ENCODE measurements at regions not wholly inside any gene's neighbourhood (a gene's known extent, or its start where the extent isn't known, plus 50 kb on each side); places are given as distances from the start of the nearest gene placed in this dataset.
"Not testable (repeated sequence)": the region's sequence is repeated elsewhere in the genome, so short reads cannot be mapped to it uniquely, and the experiment has no call there.

DNA sequence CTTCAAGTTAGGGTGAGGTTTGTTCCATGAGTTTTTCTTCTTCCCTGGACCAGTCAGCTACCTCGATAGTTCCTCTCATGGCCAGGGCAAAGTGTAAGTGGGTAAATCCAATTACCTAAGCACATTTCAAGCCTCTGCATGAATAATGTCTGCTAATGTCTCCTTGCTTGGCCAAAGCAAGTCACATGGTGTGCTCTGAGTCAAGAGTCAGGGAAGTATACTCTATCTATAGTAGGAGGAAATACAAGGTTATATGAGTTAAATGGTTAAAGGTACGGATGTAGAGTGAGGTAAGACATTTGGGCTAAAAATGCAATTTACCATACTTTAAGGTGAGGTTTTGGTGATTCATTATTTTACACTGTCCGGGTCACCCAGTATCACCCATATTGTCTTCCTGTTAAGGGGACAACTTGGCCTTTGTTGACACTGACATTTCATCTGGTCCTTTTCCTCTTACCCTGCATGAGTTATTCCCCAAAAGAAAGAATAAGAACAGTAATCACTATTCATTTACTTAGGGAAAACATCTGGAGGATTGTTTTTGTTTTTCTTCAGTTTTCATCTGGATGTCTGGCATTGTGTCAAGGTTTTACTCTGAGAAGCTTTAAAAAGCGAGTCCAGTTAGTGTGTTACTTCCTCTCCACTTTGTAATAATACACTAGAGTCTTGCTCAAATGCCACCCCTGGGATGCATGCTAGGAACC is 405.5 kb downstream of the RND3 start:
- DNase-seq, result no peak
- intact Hi-C loops (cut with DNase I), result no loop called here

DNA sequence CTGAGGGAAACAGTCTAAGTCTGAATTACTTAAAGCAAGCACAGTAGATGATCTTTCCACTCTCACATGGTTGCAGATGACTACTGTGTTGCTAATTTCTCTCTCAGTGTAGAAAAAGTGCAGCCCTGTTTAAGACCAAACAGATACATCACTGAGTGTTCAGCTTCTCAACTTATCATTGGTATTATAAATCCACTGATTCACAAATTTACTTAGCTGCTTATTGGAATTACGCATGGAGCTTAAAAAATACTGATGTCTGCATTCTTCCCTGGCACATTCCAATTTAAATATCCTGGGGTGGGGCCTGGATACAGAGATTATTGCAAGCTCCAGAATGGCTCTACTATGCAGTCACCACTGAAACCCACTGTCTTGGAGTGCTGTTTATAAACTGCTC is 411.2 kb downstream of the RND3 start:
- DNase-seq, result no peak
- intact Hi-C loops (cut with DNase I), result no loop called here

DNA sequence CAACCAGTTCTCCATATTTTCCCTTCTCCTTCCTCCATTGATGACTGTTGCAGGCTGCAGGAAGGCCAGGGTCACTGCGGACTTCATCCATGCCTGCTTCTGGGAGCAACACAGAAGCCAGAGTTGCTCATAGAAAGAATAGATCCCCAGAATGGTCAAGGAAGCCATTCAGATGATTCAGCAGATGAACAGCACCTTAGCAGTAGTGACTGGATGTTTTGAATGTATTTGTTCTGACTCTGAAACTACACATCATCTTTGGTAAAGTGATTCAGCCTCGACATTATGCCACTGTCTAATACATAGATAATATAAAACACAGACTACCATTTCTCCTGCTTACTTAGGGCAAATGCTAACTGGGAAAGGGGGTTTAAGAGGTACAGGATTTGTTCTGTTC is 411.6 kb downstream of the RND3 start:
- DNase-seq, result no peak
- intact Hi-C loops (cut with DNase I), result no loop called here

DNA sequence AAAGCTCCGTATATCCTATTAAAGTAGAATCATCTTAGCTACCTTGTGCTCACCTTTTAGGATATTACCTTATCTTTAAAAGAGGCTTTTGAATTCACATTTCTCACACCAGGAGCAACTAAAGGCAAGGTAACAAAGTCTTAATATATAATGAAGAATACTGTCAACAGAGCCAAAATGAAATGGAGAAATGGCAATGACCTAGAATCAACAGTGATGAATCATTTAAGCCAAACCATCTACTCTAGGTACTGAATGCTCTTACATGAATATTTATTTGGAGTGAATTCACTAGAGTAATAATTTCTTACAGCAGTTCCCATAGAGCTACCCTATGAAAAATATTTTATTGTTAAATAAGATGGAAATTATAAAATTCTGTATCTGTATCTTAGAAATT is 421.0 kb downstream of the RND3 start:
- DNase-seq, result no peak
- intact Hi-C loops (cut with DNase I), result no loop called here

DNA sequence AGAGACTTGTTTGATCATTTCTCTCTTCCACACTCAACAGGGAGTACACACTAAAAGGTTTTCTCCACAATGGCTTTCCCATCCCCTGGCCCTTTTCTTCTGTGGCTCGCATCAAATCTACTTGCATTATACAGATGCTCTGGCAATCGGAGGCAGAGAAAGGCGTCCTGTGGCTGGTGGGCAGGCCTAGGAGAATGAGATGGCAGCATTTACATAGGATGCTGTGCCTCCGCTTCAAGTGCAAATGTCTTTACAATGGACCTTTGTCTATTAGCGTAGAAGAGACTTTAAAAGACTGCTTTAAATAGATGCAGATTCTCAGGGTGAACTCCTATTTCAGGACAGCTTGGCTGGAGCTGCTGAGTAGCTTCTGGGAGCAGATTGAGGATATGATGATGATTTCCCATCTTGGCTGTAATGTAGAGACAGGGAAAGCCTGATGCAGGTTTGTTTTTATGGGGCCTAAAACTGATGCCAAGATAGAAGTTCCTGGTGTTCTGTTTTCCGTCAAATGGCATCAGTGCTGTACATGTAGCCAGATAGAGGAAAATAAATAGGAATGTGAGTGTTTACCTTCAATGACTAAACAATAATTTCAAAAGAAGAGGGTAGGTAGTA is 423.4 kb downstream of the RND3 start:
- no peak for DNase-seq
- intact Hi-C loops (cut with DNase I), result no loop called here

DNA sequence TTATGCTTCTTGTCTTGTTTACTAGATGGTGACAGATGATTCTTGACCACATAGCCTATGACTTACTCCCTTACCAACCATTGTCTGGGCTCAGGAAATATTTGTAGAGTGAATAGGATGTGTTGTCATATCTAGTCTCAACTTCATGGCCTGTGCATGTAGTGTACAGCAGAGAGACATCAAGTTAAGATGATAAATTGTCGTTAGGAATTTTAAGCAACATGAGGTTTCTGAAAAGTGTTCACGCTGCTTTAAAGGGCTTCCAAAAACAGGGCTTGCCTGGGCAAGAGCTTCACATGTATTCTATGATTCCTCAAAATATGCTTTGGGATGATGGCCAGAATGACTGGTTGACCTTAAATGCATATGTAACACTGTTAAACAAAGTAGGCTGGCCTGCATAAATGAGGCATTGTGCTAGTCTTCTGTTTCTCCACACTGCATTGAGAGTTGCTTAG is 424.0 kb downstream of the RND3 start:
- DNase-seq, result no peak
- intact Hi-C loops (cut with DNase I), result no loop called here

DNA sequence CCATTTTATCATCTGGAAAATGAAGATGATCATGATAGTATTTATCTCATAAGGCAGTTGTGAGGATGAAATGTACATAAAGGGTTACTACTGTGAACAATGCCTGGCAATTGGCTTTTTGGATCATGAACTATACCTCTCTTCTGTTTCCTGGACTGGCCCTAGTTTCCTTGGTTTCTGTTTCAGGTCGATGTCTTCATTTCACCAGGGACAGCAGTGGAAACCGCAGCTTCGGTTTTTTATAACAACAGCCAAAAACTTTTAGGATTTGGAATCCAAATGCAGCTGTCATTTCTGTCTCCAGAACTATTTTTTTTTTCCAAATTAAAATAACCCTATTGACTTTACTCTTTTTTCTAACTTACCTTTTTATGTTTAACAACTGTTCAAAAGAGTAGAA is 425.1 kb downstream of the RND3 start:
- no peak for DNase-seq
- intact Hi-C loops (cut with DNase I), result no loop called here

DNA sequence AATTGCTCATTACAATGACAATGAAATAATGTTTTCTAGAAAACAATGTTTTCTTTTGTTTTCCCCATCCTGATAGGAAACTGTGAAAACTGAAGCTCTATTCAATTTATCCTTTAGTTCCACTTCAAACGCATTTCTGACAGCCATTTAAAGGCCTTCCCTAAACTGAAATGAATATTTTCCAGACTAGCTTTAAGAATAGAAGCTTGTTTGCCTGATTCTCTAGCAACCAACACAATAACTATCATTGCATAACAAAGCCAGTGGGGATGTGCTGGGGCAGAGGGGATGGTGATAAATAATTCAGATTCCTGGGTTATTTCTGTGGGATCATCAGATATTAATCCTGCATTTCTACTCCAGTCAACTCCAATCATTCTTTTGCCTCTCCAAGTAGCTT is 427.1 kb downstream of the RND3 start:
- DNase-seq, result no peak
- intact Hi-C loops (cut with DNase I), result no loop called here

DNA sequence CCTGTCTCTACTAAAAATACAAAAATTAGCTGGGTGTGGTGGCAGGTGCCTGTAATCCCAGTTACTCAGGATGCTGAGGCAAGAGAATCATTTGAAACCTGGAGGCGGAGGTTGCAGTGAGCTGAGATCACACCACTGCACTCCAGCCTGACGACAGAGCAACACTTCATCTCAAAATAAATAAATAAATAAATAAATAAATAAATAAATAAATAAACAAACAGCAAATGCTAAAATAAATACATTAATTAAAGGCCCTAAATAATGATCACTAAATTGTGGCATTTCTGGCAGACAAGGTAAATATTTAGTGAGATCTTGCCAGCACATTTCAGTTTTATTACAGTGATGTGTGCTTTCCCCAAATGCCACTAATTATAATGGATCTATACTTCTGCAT is 427.8 kb downstream of the RND3 start:
- intact Hi-C loops (cut with DNase I); DNase-seq: not testable (repeated sequence)

DNA sequence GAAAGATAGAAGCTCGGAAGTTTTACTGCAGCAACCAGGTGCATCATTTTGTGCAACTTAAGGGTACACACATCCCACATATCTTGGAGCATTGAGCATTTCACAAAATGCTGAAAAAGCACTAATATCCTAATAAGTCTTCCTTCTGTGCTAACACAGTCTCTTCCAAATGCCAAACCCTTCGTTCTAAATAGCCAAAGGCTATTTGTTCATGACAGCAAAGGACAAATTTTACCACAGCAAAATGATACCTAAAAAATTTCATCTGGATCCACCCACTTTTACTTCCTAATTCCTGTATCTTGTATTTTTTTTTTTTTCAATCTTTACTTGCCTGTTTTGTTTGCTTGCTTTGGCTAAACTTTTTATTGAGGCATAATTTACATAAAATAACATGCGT is 435.0 kb downstream of the RND3 start:
- no peak for DNase-seq
- intact Hi-C loops (cut with DNase I), result no loop called here

DNA sequence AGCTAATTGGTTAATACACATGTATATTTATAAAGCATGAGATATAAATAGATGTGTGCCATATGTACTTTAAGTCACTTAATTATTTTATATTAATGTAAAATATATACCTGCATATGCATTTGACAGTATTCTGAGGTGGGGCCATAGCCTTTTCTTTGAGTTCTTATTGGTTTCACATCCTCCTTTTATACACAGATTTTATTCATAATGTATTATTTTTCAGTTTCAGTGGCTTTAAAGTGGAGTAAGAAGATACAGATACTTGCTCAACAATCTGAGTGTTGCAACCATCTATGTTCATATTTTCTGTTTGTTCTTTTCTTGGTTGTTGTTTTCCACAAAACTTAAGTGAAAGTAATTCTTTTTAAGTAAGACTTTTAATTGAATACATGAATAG is 436.5 kb downstream of the RND3 start:
- intact Hi-C loops (cut with DNase I), result no loop called here
- no peak for DNase-seq

DNA sequence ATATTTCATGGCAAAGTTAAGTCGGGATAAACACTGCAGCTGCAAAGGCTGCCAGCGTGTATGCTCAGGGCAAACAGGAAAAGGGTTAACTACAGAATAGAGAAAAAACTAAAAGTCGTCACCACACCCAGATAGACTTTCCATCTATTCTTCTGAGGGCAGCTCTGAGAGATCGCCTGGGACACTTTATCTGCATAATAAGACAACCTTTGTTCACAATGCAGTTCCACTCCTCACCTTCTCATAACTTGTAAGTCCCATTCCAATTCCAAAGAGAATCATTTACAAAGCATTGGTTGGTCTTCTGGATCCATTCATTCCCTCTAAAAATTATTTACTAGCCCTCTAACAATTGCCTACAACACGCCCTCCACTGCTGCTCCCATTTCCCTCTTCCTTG is 437.4 kb downstream of the RND3 start:
- DNase-seq, result no peak
- intact Hi-C loops (cut with DNase I), result no loop called here

DNA sequence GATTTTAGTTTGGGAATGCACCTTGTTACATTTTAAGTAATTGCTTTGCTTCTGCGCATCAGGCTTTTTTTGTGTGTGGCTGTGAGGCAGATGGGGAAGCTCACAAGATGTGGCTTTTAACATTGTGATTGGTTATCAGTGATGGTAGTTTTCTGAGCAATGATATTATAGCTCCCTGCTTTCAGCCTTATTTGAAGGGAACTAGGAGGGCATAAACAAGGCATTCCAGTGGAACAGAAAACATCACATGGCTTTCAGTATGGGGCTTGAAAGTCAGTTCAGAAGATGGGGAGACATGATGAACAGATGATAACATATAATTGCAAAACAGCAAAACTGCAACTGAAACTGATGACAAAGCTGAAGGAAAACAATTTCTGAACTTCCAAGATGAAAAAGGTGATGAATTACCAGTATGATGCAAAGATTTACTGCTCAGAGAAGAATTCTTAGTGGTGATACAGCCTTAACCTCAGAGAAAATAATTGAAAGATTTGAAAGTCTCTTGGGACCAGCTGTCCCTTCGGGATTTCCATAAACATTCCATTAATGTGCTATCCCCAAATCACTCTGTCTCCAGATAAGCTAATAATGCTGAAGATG is 439.7 kb downstream of the RND3 start:
- DNase-seq, result no peak
- intact Hi-C loops (cut with DNase I), result no loop called here

DNA sequence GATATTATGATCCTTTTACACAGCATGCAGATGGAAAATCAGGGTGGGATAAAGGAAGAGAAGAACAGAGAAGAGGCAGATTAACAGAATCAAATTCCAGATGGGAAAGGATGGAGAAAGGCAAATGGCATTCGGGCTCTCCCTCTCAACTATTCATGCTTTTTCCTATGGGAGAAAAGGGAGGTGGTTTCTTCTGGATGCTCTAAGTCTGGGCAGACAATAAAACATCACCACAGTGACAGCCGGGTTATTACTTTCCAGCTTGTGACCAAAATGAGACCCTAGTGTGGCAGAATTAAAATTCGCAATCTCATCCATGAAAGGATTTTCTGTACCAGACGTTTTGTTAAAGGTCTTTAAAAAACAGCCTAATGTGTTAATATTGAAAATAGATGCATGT is 440.7 kb downstream of the RND3 start:
- no peak for DNase-seq
- intact Hi-C loops (cut with DNase I), result no loop called here

DNA sequence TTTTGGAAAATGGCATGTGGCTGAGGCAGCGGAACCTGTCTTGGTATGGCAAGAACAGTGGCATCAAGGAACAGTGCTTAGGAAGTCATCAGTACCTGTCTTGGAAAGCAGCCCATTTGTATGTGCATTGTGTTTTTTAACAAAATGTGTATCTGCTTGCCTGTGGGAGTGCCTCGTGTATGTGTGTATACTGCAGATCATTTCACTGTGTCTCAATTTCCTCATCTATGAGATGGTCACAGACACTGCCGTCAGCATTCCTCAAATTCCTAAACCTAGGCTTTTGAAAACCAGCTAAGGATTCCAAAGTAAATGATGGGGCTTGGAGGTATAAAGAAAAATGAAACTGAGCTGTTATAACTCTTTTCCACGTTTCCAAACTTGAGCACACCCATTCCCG is 441.3 kb downstream of the RND3 start:
- intact Hi-C loops (cut with DNase I), result no loop called here
- DNase-seq, result no peak

DNA sequence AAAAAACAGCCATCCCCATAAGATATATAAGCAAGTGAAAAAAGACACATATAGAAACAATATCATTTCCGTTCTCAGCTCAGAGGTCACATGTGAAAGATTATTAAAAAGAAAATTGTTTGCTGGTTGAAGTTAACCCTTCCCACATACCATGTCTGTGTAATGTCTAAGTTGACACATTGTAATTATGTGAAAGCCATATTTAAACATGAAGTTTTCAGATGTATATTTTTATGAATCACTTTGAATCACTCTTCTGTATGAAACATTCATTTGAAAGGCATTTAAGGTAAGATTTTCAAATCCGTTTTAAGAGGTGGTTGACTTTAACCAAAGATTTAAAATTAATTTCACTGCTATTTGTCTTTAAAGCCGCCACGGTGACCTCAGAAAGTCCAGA is 441.9 kb downstream of the RND3 start:
- intact Hi-C loops (cut with DNase I), result no loop called here
- no peak for DNase-seq

DNA sequence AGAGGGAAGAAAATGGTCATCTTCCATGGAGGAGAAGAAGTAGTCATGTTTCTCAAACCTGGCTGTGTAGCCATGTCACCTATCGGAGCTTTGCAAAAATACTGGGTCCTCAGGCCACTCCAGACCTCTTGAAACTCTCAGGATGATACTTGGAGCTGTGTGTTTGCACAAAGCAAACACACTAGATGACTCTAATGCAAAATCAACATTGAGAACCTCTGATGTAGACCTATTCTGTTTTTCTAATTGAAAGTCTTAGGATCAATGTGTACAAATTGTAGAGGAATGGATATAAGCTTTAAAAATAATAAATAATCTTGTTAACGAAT is 444.3 kb downstream of the RND3 start:
- no peak for DNase-seq
- intact Hi-C loops (cut with DNase I), result no loop called here

DNA sequence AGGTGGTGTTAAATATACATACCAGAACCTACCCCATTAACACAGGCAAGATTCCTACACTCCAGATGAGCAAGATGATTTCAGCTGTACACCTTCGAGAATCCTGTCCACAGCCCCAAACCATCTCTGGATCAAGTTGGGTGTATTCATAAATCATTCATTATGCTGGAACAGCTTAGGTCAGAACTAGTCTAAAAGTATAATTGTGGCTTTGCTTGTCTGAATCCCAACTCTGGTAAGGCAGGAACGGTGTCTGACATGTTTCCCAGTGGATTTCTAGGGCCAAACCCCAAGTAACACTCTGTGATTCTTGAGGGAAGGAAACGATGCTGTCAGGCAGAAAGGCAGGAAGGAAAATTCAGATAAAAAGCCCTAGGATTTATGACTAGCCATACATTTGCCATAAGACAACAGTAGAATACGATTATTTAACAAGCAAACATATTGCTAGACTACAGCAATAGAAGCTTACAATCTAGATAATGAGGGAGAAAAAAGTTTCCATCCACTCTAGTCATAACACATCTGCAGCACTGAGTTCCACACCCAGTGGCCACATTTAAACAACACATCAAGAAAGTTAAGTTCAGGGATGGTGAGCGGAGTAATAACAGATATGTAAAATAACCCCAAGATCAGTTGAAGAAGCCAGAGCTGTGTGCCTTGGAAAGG is 444.8 kb downstream of the RND3 start:
- intact Hi-C loops (cut with DNase I), result no loop called here
- DNase-seq, result no peak

DNA sequence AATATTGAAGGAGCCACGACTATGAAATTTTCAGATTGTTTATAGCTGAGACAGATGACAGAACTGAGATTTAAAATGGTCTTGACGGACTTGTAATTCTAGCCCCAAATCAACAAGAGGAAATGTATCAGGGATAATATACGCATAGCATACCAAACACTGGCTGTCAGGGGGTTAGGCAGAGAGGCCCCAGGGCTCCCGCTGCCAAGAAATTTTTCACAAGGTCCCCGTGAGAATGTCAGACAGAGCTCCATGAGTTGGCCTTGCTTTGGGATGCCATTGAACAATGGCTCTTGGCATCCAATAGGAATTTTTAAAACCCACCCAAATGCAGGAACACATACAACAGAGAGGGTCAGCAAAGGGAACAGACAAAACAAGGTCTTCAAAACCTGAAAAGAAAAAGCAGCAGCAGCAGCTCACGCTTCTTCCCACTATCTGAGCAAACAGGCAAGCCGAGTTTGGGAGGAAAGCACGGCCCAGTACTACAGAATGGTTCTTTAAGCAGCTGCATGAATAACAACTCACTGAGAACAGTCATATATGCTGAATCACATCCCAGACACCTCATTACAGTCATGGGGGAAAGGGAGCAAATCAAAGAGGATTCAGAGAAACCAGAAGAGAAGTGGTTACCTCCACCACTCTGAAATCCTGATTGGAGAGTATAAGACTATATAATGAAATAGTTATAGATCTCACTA is 445.6 kb downstream of the RND3 start:
- intact Hi-C loops (cut with DNase I), result no loop called here
- DNase-seq, result no peak

DNA sequence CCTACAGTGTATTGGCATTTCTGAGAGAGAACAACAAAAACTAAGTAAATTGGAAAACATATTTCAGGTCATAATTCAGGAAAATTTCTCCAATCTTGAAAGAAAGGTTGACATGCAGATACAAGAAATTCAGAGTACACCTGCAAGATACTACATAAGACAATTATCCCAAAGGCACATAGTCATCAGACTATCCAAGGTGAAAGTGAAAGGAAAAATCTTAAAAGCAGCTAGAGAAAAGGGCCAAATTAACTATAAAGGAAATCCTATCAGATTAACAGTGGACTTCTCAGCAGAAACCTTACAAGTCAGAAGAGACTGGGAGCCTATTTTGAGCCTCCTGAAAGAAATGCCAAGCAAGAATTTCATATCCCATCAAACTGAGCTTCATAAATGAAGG is 449.0 kb upstream of the MMADHC start:
- no peak for DNase-seq
- intact Hi-C loops (cut with DNase I), result no loop called here

DNA sequence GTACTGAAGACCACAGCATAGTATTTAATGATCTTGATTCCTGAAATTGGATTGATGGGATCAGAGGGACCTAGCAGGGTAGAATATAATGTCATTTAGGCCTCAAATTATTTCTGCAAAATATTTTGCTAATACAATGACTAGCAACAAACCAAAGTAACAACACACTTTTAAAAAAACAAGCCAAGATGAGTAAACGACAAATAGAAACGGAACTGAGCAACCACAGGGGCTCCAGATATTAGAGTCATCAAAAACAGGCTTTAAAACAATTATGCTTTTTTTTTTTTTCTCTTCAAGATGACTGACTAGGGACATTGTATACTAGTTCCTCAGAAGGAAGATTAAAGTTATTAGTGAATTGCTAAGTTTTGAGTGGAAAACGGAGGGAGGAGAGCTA is 447.1 kb upstream of the MMADHC start:
- intact Hi-C loops (cut with DNase I), result no loop called here

More for the DNA sequence above, 447.1 kb upstream of the MMADHC start:
- no peak for DNase-seq
